GM18517 (cell line): ENCODE measurements at regions not wholly inside any gene's neighbourhood (a gene's known extent, or its start where the extent isn't known, plus 50 kb on each side); places are given as distances from the start of the nearest gene placed in this dataset.

Experiments
- ATAC-seq: cut with Tn5 transposase; IDR thresholded peaks from one replicate; pipeline ENCODE4 v1.9.1; 2021; ENCODE audit warnings: mild to moderate bottlenecking, moderate library complexity; ENCODE audit not compliant: unreplicated experiment

DNA sequence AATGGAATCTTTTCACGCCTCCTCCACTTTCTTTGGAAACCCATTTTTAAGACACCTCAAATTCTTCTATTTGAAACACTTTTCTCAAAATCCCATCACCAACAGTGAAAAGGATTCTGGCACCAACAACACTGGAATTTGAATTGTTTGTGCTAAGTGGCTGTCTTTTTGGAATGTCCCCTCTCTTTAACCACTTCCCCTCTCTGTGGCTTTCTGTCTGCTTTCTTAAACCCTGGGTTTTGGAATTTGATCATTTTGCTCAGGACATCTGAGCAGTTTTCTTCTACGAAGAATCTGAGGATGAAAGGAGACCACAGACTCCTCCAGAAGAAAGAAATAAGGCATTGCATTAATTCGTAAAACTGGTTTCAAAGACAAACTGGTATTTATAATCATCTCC lies 89.0 kb downstream of the MXRA5 start:
- no peak for ATAC-seq

- no peak for ATAC-seq
Measured at GRCh38 chrX:3256868-3257267, 89.6 kb downstream of the MXRA5 start.

DNA sequence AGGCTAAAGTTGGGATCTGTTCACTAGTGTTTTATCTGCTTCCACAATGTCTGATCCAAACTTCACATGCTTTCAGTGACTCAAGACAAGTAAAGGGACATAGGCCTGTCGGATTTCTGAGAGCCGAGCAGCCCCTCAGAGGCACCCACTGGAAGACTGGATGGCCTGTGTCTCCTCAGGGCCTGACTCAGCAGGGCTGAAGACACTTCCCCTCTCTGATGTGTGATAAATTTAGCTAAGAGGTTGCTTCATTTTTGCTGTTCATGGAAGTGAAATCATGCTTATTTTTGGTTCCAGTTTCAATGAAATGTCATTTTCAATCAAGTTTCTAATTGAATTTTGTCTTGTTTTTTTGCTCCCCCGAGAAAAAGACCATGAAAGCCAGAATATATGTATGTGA lies 93.7 kb downstream of the MXRA5 start:
- peak; percentile 57 for ATAC-seq

- no peak for ATAC-seq
Measured at GRCh38 chrX:3250966-3251365, 95.5 kb downstream of the MXRA5 start.

DNA sequence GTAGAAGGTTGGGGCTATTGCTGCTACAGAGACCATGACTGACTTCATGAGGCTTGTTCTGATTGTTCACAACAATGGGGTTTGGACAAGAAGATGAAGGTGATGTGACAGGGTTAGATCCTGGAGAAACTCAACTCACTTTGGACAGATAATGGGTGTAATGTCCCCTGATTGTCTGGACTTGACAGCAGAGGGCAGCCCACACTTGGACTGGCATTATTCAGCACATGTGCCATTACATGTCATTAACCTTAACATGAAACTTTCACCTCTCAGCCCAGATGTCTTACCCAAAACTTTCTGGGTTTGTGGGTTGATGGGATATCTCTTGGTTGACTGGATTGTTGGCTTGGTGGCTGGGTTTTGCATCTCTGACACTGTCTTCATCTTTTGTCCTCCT lies 101.5 kb downstream of the MXRA5 start:
- ATAC-seq, result no peak

DNA sequence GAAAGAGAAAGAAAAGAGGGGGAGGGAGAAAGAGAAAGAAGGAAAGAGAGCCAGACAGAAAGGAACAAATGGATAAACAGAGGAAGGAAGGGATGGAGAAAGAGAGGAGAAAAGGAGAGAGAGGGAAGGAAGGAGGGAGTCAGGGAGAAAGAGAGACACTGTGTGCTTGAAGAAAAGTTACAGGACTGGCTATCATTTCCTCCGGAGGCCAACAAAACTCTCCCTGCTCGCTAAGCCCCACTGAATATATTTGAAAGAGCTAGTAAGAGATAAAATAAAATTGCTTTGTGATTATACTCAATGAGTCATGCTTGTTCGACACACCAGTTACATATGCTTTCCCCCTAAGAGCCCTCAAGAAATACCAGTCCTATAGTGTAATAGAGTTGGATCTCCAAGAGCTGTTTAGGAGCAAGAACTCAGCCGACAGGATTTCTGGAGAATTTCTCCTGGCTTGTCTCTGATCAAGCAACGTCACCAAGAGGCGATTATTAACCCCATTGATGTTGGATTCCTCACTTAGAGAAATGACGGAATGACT lies 102.2 kb downstream of the MXRA5 start:
- ATAC-seq, result no peak

GRCh38 chrX:3232262-3232923 lies 114.1 kb downstream of the MXRA5 start:
- ATAC-seq, result no peak

GRCh38 chrX:3231766-3232165 lies 114.7 kb downstream of the MXRA5 start:
- no peak for ATAC-seq

DNA sequence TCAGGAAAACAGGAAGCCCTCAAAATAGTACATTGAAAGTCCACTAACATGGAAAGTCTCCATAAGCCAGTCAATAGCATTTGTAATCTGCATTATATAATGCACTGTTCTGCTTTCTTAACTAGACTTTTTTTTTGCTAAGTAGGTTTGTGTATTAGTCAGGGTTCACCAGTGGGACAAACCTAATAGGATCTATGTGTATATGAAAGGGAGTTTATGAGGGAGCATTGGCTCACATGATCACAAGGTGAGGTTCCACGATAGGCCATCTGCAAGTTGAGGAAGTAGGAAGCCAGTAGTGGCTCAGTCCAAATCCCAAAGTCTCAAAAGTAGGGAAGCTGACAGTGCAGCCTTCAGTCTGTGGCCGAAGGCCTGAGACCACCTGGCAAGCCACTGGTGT lies 116.0 kb downstream of the MXRA5 start:
- no peak for ATAC-seq

DNA sequence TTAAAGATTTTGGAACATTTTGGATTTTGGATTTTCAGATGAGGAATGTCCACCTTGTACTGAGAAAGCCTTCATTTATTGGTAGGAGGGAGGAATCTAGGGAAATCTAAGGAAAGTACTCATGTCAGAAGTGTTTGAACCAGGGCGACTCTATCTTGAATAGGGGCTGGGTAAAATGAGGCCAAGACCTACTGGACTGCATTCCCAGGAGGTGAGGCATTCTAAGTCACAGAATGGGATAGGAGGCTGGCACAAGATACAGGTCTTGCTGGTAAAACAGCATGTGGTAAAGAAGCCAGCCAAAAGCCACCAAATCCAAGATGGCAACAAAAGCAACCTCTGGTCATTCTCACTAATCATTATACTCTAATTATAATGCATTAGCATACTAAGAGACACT lies 118.9 kb downstream of the MXRA5 start:
- ATAC-seq, result no peak

DNA sequence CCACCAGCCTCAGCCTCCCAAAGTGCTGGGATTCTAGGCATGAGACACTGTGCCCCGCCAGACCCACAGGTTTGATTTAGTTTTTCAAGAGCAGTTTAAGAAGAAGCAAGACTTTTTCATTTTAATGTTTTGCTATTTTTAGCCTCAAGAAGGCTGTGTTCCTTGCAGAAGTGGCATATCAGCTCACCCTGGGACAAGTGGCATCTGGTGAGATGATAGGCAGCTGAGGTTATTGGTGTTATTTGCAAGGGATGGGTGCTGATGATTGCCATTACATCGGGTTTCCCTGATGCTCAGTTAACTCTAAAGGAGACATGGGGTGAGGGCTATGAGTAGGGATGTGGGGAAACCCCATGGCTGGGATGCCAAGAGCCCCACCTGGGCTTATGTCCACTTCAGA lies 120.4 kb downstream of the MXRA5 start:
- ATAC-seq, result no peak

- no peak for ATAC-seq
Measured at GRCh38 chrX:3221643-3222042, 124.8 kb downstream of the MXRA5 start.

GRCh38 chrX:3219667-3220066 lies 126.8 kb downstream of the MXRA5 start:
- no peak for ATAC-seq

- no peak for ATAC-seq
Measured at GRCh38 chrX:3219231-3219630, 127.2 kb downstream of the MXRA5 start.

- ATAC-seq, result no peak
Measured at GRCh38 chrX:3218442-3218841, 128.0 kb downstream of the MXRA5 start.

- no peak for ATAC-seq
Measured at GRCh38 chrX:3216581-3217180, 129.8 kb downstream of the MXRA5 start.

- ATAC-seq, result no peak
Measured at GRCh38 chrX:3215249-3215648, 131.2 kb downstream of the MXRA5 start.

- ATAC-seq, result no peak
Measured at GRCh38 chrX:3206314-3206713, 140.1 kb downstream of the MXRA5 start.

DNA sequence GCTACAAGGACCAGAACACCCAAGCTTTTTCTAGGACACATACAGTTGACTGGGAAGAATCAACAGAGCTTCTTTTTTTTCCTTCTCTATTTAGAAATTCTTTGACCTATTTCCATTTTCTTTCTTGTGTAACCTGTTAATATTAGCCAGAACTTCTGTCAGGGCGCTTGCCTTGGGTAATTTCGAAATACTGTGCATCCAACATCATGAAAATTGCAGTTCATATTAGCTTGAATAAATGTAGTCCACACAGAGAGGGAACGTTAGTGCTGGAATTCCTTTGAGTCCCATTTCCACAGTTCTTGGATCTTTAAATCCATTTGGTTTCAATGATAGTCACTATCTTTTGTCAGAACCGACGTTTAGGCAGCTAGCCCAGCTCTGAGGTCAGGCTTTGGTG lies 141.8 kb downstream of the MXRA5 start:
- no peak for ATAC-seq

DNA sequence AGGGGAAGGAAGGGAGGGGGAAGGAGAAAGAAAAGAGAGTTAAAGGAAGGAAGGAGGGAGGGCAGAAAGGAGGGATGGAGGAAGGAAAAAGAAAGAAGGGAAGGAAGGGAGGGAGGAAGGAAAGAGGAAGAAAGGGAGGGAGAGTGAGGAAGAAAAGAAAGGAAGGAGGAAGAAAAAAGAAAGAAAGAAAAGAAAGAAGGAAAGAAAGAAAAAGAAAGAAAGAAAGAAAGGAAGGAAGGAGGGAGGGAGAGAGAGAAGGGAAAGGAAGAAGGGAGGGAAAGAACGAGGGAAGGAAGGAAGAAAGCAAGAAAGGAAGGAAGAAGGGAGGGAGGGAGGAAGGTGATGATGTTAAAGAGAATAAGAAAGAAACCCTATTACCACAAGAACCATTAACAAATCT lies 150.6 kb downstream of the MXRA5 start:
- ATAC-seq, result no peak

DNA sequence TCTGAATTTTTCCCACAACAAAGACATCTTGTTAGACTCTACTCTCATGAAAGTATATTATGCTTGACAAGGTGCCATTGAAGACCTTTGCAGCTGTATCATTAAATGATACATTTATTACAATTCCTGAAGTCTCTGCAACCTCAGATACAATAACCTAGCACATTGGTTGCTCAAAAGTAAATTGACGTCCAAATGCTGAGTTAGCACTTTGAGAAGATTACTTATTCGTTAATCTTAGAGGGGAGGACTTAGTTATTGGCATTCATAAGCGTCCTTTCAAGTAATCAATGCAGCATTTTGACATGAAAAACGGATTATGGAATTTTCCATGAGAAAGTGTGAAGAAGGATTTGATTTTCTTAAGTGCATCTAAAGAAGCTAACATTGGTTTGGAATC lies 151.6 kb downstream of the ARSF start:
- no peak for ATAC-seq

DNA sequence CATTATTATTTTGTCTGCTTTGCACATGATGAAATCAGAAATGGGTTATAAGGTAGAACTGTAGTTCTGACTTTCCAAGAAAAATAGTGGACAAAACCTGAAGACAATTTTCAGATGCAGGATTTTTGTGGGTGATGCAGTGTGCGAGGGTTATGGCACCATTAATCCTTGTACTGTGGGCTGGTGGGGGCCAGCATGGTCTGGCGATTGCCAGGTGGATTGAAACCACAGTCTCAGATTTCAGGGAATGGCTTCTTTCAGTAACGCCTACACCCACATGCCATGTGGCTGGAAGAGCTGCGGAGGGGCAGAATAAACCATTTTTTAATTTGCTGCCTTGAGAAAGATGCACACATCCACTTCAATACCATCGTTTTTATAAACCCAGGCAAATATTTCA lies 150.5 kb downstream of the ARSF start:
- no peak for ATAC-seq

GRCh38 chrX:3191201-3191600 lies 149.9 kb downstream of the ARSF start:
- no peak for ATAC-seq
